GM10266 (cell line): ENCODE measurements at regions not wholly inside any gene's neighbourhood (a gene's known extent, or its start where the extent isn't known, plus 50 kb on each side); places are given as distances from the start of the nearest gene placed in this dataset.

Experiments used
- DNase-seq: peaks from one replicate; pipeline ENCODE4 v3.0.0; 2012; ENCODE audit errors: extremely low spot score
- CTCF ChIP-seq: IDR thresholded peaks from 2 replicates; pipeline ENCODE4 v1.5.1; 2012; ENCODE audit warnings: mild to moderate bottlenecking, low read depth; ENCODE audit not compliant: control insufficient read depth, insufficient read depth; ENCODE audit errors: missing control alignments

DNA sequence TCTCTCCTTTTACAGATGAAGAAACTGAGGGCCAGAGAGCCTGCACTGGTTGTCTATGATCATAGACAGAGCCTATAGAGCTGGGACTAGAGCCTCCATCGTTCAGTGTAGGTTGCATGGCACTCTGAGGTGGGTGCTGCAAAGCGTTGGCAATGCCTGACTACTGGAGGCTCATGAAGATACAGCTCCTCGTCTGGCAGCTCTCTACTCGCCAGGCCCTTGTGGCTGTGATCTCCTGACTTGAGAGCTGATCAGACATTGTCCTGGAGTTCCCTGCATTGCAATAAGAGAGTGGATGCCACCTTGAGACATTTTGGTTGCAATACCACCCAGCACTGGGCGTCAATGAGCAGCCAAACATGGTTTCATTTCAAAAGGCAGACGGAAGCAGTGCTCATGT lies 270.1 kb upstream of the ARID1B start:
- TF ChIP-seq CTCF: no peak
- no peak for DNase-seq

DNA sequence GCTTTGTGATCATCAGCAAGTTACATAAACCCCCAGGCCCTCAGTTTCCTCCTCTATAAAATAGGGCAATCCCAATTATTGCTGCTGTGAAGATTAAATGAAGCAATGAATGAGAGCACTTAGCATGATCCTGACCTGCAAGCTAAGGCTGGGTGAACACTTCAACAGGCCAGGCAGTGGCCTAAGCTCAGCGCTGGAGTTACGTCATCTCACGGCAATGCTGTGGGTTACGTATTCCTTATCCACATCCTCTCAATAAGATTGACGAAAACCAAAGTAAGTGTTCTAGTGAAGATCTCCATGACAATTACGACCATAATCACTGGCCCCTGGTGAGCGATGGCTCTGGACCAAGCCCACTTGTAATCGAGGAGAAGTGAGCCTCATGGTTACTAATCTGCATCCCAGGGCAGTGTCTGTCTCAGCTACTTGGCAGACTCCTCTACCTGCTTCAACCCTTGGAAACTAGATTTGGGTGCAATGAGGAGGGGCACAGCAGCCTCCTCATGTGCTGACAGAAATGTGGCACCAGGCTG lies 274.1 kb upstream of the ARID1B start:
- no peak for DNase-seq
- no peak for TF ChIP-seq CTCF

DNA sequence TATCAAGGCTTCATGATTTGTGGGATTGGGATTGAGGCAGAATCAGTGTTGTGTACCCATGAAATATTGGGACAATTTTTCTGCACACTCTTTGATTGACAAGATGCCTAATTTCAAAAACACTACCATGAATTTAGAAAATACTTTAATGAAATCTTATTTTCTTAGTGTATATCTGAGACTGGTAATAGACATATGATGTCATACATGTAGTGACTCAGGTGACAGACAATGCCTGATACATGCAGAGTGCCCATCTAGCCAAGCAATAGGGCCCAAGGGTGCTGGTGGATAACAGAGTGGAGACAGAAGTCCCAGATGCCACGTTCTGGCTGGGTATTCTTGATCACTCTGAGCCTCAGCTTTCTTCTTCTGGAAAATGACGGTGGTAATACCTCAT lies 279.6 kb upstream of the ARID1B start:
- no peak for DNase-seq
- TF ChIP-seq CTCF: no peak

DNA sequence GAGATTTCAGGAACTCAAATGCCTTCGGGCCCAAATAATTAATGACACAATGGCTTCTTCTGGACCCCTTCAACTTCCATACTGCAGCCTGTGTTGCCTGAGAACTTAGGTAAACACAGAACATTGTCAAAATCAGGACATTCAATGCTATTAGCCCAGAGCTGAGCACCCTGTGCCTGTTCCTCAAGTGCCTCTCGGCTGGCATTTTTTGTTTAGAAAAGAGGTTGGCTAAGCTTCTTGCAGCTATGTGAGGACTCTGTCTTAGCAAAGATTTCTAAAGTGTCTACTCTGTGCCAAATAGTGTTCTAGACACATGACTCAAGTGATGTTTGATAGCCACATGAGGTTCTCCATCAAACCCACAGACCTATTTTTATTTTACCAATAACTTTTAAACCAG lies 289.3 kb upstream of the ARID1B start:
- no peak for TF ChIP-seq CTCF
- no peak for DNase-seq

- no peak for DNase-seq
- no peak for TF ChIP-seq CTCF
These were observed 292.0 kb upstream of the ARID1B start for GRCh38 chr6:156485150-156485549.

DNA sequence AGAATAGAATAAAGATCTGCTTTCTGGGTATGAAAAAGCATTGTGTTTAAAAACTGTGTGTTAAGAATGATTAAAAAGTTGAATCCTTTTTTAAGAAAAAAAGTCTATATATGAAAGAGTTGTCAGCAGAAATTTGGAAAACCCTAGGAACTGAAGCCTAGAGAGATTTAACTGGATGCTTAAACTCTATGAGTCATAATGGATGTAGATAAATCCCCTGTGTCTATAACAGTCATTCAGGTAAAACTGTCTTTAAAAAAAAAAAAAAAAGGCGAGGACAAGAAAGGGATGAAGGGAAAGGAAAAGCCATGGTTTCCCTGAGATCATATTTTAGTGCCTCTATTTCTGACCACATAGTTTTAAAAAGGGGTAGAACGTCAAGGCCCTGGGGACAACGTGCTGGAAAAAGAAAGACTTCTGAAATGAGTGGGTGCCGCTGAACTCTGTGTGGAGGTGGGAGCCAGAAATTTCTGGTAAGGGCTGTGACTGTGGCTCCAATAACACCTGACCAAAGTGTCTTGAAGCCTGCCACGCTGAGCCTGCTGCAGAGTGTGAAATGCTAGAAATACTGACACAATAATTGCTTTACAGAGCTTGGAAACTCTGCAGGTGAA lies 302.6 kb upstream of the ARID1B start:
- no peak for TF ChIP-seq CTCF

DNA sequence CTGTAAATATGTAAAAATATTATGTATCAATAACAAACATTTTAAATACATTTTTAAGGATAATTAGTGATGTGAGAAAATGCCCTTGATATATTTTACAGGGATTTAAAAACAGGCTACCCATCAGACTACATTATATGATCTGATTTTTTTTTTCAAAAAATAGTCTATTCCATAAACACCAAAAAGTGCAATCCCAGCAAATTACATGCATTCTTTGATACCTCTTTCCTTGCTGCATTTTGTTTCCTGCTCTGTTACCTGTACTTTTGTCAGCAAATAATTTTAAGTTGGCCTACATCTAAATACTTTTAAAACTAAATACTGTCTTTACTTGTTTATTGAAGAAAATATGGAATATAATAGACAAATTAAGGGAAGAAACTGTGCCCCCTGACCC lies 306.2 kb upstream of the ARID1B start:
- no peak for TF ChIP-seq CTCF

More for the DNA sequence above, 302.6 kb upstream of the ARID1B start:
- DNase-seq: peak; percentile 24

More for the DNA sequence above, 306.2 kb upstream of the ARID1B start:
- DNase-seq: no peak
